H54 (cell line): ENCODE measurements at regions not wholly inside any gene's neighbourhood (a gene's known extent, or its start where the extent isn't known, plus 50 kb on each side); places are given as distances from the start of the nearest gene placed in this dataset.
A peak's percentile ranks its signal among the peaks of the same experiment; 100 is the strongest.
"Not testable (repeated sequence)": the region's sequence is repeated elsewhere in the genome, so short reads cannot be mapped to it uniquely, and the experiment has no call there.

Experiments used
- DNase-seq: peaks from one replicate; pipeline ENCODE4 v3.0.0; 2011; ENCODE audit warnings: low spot score, mixed read lengths; ENCODE audit not compliant: insufficient read length
- FAIRE-seq: peaks from 3 replicates; lab custom pipeline; 2011; peaks lifted over from hg19 to GRCh38; lab: Jason Lieb, UNC
- POLR2A ChIP-seq: IDR thresholded peaks from 2 replicates; pipeline ENCODE4 v1.6.1; 2011; ENCODE audit warnings: low read depth, mild to moderate bottlenecking, low read length

DNA sequence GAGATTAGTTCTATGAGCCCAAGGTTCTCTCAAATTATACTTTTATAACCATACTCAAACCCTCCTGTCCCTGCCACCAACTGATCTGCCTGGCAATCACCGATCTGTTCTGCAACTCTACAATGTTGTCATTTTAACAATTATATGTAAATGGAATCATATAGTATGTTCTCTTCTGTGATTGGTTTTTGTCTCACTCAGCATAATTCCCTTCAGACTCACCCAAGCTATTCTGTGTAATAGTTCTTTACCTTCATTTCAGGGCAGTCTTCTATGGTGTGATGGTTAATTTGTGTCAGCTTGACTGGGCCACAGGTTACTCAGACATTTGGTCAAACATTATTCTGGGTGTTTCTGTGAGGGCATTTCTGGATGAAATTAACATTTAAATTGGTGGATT, 181.9 kb upstream of the CXCL12 start:
- DNase-seq (no peak), FAIRE-seq (no peak)
- no peak for TF ChIP-seq POLR2A

DNA sequence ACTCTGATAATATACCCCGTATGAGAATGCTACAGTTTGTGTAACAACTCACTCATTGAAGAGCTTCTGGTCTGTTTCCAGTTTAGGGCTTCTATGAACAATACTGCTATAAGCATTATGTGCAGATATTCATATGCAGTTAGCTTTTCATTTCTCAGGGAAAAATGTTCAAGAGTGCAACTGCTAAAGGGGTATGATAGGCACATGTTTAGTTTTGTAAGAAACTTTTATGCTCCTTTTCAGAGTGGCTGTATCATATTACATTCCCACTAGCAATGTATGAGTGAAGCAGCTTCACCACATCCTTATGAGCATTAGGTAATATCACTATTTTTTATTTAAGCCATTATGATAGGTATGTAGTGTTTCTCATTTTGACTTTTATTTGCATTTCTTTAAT, 182.6 kb upstream of the CXCL12 start:
- FAIRE-seq (no peak), DNase-seq (no peak)
- TF ChIP-seq POLR2A = no peak

DNA sequence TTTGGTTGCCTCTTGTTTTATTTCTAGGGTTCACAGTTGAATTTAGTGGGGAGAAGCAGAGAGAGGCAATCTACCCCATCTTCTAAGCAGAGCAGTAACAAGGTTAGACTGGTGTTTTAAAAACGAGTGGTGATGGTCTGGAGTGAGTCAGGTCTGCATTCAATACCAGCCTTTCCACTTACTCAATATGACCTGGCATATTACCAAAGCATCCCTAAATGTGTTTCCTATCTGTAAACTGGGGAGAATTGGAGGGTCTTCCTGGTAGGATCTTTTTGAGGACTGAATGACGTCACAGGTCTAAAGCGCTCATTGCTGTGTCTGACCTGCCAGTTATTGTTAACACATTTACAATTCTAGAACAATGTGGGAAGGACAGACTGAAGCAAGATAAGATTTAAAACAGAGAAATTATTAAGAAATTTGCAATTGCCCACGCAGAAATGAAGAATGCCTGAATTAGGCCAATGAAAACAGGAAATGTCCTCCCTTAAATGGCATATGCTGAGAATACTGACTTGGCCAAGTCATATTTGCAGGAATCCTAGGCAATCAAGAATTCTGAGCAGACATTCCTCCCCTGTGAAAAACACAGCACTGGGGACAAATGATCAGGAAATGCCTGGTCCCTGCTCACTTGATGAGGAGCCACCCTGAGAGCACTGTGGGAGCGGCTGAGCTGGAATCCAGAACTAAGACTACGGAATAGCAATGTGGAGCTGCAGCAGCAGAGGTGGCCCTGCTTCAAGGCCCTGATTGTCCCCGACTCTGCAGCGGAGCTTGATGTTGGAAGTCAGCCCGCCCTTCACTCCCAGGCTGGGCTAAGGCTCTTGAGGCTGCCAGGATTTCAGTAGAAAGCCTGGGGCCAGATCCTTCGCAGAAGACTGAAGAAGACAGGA, 184.5 kb upstream of the CXCL12 start:
- no peak for DNase-seq
- FAIRE-seq = no peak

DNA sequence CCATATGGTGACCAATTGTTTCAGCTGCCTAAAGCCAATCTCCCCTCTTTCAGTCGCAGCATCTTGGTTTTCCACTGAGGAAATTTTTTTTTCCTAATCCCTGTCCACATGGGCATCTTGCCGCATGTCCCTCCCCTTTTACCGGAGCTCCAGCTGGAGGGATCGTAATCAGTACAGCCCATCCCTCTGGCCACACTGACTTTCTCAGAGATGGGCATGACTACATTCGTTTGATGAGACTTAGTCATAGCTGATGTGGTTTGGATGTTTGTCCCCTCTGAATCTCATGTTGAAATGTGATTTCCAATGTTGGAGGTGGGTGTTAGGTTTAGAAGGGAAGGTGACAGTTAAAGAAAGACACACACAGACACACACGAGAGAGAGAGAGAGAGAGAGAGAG, 186.8 kb upstream of the CXCL12 start:
- FAIRE-seq (no peak), DNase-seq (no peak)
- TF ChIP-seq POLR2A = no peak

More for the DNA sequence above, 184.5 kb upstream of the CXCL12 start:
- 0 out of 2 replicates have a peak, but pooled peaks have one; percentile 20 for TF ChIP-seq POLR2A

DNA sequence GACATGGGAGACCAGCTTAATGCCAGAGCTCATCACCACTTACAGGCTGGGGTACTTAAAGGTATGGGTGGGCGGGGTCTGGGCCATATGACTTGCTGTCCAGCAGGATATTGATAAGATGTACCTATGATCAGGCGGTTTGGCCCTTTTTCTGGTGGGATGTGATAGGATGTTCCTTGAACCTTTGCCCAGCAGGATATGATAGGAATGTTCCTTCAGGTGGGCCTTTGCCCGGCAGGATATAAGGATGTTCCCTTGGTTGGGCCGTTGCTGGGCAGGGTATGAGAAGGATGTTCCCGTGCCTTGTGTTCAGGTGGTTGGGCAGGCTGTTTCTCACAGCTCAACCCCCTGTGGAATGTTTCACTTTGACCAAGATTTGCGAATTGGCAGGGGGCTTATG, 187.2 kb upstream of the CXCL12 start:
- DNase-seq = no peak
- no peak for TF ChIP-seq POLR2A
- FAIRE-seq = no peak

DNA sequence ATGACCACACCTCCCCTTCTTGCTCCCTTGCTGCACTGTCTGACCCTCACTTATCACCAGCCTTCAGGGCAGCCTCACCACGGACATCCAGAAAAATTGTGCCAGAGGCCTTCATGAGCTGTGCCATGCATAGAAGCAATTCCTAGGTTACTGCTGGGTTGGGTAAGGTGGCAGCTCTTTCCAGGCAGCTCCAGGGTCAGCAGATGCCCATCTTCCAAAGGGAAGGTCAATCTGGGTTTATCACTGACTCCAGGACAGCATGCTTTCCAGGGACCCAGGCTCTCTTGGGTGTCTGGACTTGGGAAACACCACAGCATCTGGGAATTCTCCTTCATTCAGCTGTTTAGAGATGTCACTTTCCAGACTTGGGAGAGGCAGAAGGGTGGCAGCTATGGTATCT, 188.9 kb upstream of the CXCL12 start:
- no peak for TF ChIP-seq POLR2A
- DNase-seq = no peak
- FAIRE-seq = no peak

DNA sequence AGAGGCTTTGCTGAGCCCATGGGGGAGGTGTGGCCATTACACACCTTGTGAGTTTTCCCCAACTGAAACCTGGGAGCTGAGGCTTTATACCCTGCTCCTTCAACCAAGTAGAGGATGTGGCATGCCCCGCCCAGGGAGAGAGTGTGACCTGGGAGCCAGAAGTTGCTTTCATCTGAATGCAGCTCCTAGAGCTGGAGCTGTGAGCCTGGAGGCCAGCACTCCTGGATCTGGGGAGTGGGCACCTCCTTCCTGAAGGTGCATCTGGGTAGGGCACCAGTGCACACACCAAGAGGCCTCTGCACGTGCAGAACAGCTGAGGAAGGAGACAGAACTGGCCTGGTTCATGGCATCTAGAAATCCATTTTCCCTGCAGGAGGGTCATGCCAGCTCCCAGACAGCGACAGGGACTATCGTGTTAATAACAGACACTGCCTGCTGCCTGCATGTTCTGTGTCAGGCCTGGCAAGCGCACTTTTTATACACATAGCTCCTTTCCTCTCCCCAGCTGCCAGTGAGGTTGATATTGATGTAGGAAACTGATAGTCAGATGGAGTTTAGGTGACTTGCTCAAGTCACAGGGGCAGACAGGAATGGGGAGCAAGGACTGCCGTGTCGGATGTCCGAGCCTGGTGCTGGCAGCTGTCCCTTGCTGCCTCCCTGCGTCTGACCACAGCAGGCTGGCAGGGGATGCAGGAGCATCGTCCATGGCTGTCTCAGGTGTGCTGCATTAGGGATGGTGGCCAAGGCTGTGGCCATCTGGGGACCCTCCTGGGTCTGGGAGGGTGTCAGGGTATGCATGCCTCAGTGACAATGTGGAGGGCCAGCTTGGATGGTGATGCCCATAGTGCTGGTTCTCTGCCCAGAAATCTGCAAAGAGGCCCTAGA, 189.9 kb upstream of the CXCL12 start:
- DNase-seq (no peak), FAIRE-seq (no peak)
- no peak for TF ChIP-seq POLR2A

DNA sequence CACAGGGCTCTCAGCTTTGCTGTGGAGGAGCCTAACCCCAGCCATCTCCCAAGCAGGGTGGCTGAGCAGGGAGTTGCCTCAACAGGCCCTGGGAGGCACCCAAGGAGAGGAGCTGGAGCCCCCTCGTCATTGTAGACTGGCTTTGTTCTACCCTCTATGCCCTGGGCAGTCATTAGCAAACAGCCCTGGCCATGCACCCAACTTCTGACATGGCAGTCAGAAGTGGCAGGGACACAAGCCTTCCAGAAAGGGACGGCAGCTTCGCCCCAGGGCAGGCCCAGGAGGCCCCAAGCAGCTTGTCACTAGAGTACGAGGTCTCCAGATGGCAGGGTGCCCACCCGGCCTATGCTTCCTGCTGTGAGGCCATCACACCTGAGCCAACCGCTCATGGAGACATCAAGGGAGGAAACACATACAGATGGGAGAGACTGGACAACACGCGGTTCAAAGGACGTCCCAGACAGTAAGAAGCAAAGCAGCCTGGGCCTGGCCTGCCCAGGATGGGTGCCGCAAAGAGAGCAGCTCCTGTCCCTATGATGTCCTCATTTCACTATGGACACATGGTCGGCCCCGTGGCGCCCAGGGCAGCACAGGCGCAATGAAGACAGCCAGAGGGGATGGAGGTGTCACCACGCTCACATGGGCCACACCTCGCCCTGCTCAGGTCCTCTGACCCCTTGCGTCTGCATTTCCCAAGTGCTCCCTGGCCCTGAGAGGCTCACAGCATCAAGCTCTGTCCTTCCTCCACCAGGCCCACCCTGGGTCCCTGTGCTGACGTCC, 190.9 kb upstream of the CXCL12 start:
- DNase-seq (no peak), FAIRE-seq (no peak)
- no peak for TF ChIP-seq POLR2A

DNA sequence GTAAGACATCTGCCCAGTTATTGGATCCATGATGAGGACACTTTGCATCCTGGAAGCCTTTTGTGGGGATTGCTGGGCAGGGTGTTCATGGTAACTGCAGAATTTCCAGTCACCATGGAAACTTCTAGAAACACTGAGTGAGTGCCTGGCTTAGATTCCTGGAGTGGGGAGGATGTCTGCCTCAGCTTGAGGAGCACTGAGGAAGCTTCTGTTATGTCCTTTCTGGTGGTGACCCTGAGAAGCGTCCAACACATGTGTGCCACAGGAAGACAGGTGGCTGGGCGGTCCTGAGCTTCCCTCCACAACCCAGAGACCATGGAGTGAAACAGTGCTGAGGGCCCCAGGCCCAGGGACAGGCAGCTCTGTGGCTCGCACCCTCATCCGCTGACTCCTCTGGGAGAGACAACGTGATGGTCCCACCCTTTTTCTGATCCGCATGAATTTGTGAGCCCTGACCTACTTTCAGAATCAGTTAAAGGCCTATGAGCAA, 191.8 kb upstream of the CXCL12 start:
- TF ChIP-seq POLR2A = no peak
- FAIRE-seq (no peak), DNase-seq (no peak)

DNA sequence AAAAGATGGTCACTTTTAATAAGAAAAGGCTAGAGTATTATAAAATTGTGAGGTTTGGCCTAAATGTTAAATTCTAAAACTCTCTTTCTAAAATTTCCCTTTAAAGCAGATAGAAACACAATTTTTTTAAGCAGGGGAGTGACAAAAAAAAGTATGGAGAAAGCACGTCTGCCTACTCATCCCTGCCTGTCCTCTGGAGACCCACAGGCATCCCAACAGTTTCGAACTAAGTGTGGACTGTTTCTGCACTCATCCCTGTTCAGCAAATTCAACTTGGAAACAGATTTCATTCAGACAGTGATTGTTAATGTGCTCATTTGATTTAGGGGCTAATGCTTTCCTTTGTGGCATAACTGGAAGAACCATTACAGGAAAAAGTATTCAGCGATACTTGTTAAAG, 192.6 kb upstream of the CXCL12 start:
- FAIRE-seq = no peak
- TF ChIP-seq POLR2A = no peak
- DNase-seq = no peak

DNA sequence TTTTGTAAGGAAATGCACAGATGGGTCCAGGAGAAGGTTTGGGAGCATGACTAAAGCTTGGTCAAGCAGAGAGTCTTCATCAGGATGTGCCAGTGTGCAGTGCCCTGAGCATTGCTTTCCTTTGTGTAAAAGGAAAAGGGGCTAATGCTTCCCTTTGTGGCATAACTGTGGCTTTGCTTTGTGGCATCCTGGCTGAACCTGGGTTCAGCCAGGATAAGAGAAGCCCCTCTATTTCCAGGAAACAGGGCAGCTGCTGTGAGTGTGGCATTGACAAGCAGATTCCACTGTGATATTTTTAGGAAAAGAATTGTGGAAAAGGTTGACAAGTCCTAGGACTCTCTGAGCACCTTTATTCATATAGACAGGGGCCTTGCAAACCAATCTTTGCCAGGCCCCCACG, 193.4 kb upstream of the CXCL12 start:
- TF ChIP-seq POLR2A = no peak
- DNase-seq (no peak), FAIRE-seq (no peak)

DNA sequence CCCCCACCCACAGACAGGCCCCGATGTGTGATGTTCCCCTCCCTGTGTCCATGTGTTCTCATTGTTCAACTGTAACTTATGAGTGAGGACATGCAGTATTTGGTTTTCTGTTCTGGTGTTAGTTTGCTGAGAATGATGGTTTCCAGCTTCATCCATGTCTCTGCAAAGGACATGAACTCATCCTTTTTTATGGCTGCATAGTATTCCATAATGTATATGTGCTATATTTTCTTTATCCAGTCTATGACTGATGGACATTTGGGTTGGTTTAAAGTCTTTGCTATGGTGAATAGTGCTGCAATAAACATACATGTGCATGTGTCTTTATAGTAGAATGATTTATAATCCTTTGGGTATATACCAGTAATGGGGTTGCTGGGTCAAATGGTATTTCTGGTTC, 194.1 kb upstream of the CXCL12 start:
- not testable (repeated sequence) for FAIRE-seq, DNase-seq

DNA sequence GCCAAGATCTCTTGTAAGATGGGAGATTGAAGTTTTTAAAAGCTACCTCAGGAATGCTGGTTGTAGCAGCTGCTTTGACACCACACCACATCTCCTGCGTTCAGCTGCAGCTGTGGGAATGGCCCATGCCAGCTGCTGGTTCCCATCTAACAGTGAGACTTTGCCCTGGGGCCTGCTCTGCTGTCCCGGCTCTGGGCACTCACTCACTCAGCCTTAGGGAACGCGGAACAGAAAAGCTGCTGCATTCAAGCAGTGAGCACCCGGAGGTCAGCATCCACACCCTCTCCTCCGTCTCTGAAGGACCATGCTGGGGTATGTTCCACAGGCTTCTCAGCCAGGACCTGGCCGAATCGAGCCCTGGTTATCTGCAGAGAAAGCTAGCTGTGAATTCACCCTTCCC, 197.1 kb upstream of the CXCL12 start:
- no peak for DNase-seq
- no peak for TF ChIP-seq POLR2A
- no peak for FAIRE-seq
